HG03575 (cell line): ENCODE measurements at regions not wholly inside any gene's neighbourhood (a gene's known extent, or its start where the extent isn't known, plus 50 kb on each side); places are given as distances from the start of the nearest gene placed in this dataset.
A peak's percentile ranks its signal among the peaks of the same experiment; 100 is the strongest.

Source experiments
- ATAC-seq: cut with Tn5 transposase; IDR thresholded peaks from one replicate; pipeline ENCODE4 v1.9.1; 2021; ENCODE audit not compliant: unreplicated experiment, insufficient number of reproducible peaks, low FRiP score; ENCODE audit errors: extremely low read depth

GRCh38 chr3:150194957-150195356 is 213.1 kb upstream of the TSC22D2 start:
- ATAC-seq: no peak

GRCh38 chr3:150194513-150194912 is 213.6 kb upstream of the TSC22D2 start:
- ATAC-seq: no peak

GRCh38 chr3:150184426-150185071 is 213.9 kb upstream of the PFN2 start:
- peak; percentile 6 for ATAC-seq

- peak; percentile 57 for ATAC-seq
Observed at GRCh38 chr3:150183678-150184425, 213.2 kb upstream of the PFN2 start.

- no peak for ATAC-seq
Observed at GRCh38 chr3:150180334-150180733, 209.6 kb upstream of the PFN2 start.

- no peak for ATAC-seq
Observed at GRCh38 chr3:150179330-150179729, 208.6 kb upstream of the PFN2 start.

GRCh38 chr3:150177673-150178381 is 207.1 kb upstream of the PFN2 start:
- ATAC-seq: no peak

- no peak for ATAC-seq
Observed at GRCh38 chr3:150174179-150174578, 203.5 kb upstream of the PFN2 start.

GRCh38 chr3:150172356-150172755 is 201.7 kb upstream of the PFN2 start:
- ATAC-seq: no peak

GRCh38 chr3:150170852-150171520 is 200.3 kb upstream of the PFN2 start:
- ATAC-seq: no peak

GRCh38 chr3:150169330-150169940 is 198.7 kb upstream of the PFN2 start:
- ATAC-seq: no peak

- no peak for ATAC-seq
Observed at GRCh38 chr3:150168698-150169097, 198.0 kb upstream of the PFN2 start.

GRCh38 chr3:150165396-150166094 is 194.8 kb upstream of the PFN2 start:
- ATAC-seq: no peak

- no peak for ATAC-seq
Observed at GRCh38 chr3:150161011-150161410, 190.3 kb upstream of the PFN2 start.

- ATAC-seq: no peak
Observed at GRCh38 chr3:150158943-150159625, 188.4 kb upstream of the PFN2 start.

GRCh38 chr3:150152567-150152966 is 181.9 kb upstream of the PFN2 start:
- no peak for ATAC-seq

- ATAC-seq: no peak
Observed at GRCh38 chr3:150150633-150151032, 179.9 kb upstream of the PFN2 start.

GRCh38 chr3:150149651-150150051 is 179.0 kb upstream of the PFN2 start:
- ATAC-seq: no peak
